ENCODE measurements at regions not wholly inside any gene's neighbourhood (a gene's known extent, or its start where the extent isn't known, plus 50 kb on each side); places are given as distances from the start of the nearest gene placed in this dataset.

GRCh38 chr21:31403596-31404333, 59.7 kb upstream of the TIAM1 start:
- Histone ChIP-seq H3K9ac (ENCODE audit: low read length) (no peak overlapping the region), H3K36me3 (ENCODE audit: insufficient read depth, low read length) (no peaks in the 10 kb centered on the region), H3K9me3 (ENCODE audit: low read length) (no peaks in the 10 kb centered on the region), H3F3A (ENCODE audit: insufficient read depth, low read length, poor library complexity, severe bottlenecking) (no peaks in the 10 kb centered on the region), H3K4me2 (ENCODE audit: low read length) (no peak overlapping the region), H2AFZ (ENCODE audit: low read depth, low read length) (no peak overlapping the region), H3K4me3 (ENCODE audit: low read length) (peak overlapping the region; percentile 31), H3K27ac (ENCODE audit: low read length) (peak overlapping the region; percentile 12), H3K79me2 (replicated peaks; ENCODE audit: insufficient read depth, low read length) (no peaks in the 10 kb centered on the region), H4K20me1 (ENCODE audit: insufficient read depth) (no peaks in the 10 kb centered on the region), H3K27me3 (ENCODE audit: insufficient read depth, low read depth, low read length) (no peaks in the 10 kb centered on the region), H3K9me2 (ENCODE audit: insufficient read depth, low read length) (no peaks in the 10 kb centered on the region)
- TF ChIP-seq CTCF (IDR thresholded peaks at IDR 0.05; ENCODE audit: poor library complexity, severe bottlenecking): no peak
- peak; percentile 56 for TF ChIP-seq POLR2AphosphoS5 (IDR thresholded peaks at IDR 0.05)
- no peak for TF ChIP-seq EZH2 (IDR thresholded peaks at IDR 0.05; ENCODE audit: borderline replicate concordance, insufficient read depth, low read length, poor library complexity, severe bottlenecking)
- TF ChIP-seq SMC3 (conservative IDR thresholded peaks at IDR 0.05; ENCODE audit: poor library complexity): no peak
- no peak for TF ChIP-seq EP300 (conservative IDR thresholded peaks at IDR 0.05; ENCODE audit: poor library complexity, severe bottlenecking)

GRCh38 chr21:31399591-31399990, 55.5 kb upstream of the TIAM1 start:
- Histone ChIP-seq H3K9ac (ENCODE audit: low read length) (no peak overlapping the region), H3K27ac (ENCODE audit: low read length) (no peak overlapping the region), H3K27me3 (ENCODE audit: insufficient read depth, low read depth, low read length) (no peaks in the 10 kb centered on the region), H3K4me2 (ENCODE audit: low read length) (no peak overlapping the region), H3F3A (ENCODE audit: insufficient read depth, low read length, poor library complexity, severe bottlenecking) (no peaks in the 10 kb centered on the region), H4K20me1 (ENCODE audit: insufficient read depth) (no peaks in the 10 kb centered on the region), H3K4me3 (ENCODE audit: low read length) (no peak overlapping the region), H3K9me3 (ENCODE audit: low read length) (no peaks in the 10 kb centered on the region), H3K9me2 (ENCODE audit: insufficient read depth, low read length) (no peaks in the 10 kb centered on the region), H3K79me2 (replicated peaks; ENCODE audit: insufficient read depth, low read length) (no peaks in the 10 kb centered on the region), H2AFZ (ENCODE audit: low read depth, low read length) (no peak overlapping the region), H3K36me3 (ENCODE audit: insufficient read depth, low read length) (no peaks in the 10 kb centered on the region)
- TF ChIP-seq RAD21 (conservative IDR thresholded peaks at IDR 0.05) (no peak), SMC3 (conservative IDR thresholded peaks at IDR 0.05; ENCODE audit: poor library complexity) (no peak), TAF1 (IDR thresholded peaks at IDR 0.05; ENCODE audit: low read depth) (no peak), EP300 (conservative IDR thresholded peaks at IDR 0.05; ENCODE audit: poor library complexity, severe bottlenecking) (no peak), EZH2 (IDR thresholded peaks at IDR 0.05; ENCODE audit: borderline replicate concordance, insufficient read depth, low read length, poor library complexity, severe bottlenecking) (no peak), CTCF (IDR thresholded peaks at IDR 0.05; ENCODE audit: poor library complexity, severe bottlenecking) (no peak)

- Histone ChIP-seq H3F3A (ENCODE audit: insufficient read depth, low read length, poor library complexity, severe bottlenecking) (no peaks in the 10 kb centered on the region), H3K4me3 (ENCODE audit: low read length) (no peak overlapping the region)
- TF ChIP-seq EZH2 (IDR thresholded peaks at IDR 0.05; ENCODE audit: borderline replicate concordance, insufficient read depth, low read length, poor library complexity, severe bottlenecking): no peak
- TF ChIP-seq TAF1 (IDR thresholded peaks at IDR 0.05; ENCODE audit: low read depth): no peak
- no peak for TF ChIP-seq CTCF (IDR thresholded peaks at IDR 0.05; ENCODE audit: poor library complexity, severe bottlenecking)
- TF ChIP-seq MXI1 (conservative IDR thresholded peaks at IDR 0.05; ENCODE audit: poor library complexity, severe bottlenecking): no peak
- TF ChIP-seq RAD21 (conservative IDR thresholded peaks at IDR 0.05): no peak
- no peak for TF ChIP-seq EP300 (conservative IDR thresholded peaks at IDR 0.05; ENCODE audit: poor library complexity, severe bottlenecking)
- TF ChIP-seq SMC3 (conservative IDR thresholded peaks at IDR 0.05; ENCODE audit: poor library complexity): no peak
- no peak for TF ChIP-seq POLR2AphosphoS5 (IDR thresholded peaks at IDR 0.05)
- TF ChIP-seq REST (IDR thresholded peaks at IDR 0.05; ENCODE audit: borderline replicate concordance): no peak
These were observed 54.5 kb upstream of the TIAM1 start for GRCh38 chr21:31398574-31398973.

More at GRCh38 chr21:31398574-31398973, 54.5 kb upstream of the TIAM1 start:
- no peaks in the 10 kb centered on the region for H4K20me1 ChIP-seq (ENCODE audit: insufficient read depth)
- no peaks in the 10 kb centered on the region for H3K36me3 ChIP-seq (ENCODE audit: insufficient read depth, low read length)
- no peak overlapping the region for H2AFZ ChIP-seq (ENCODE audit: low read depth, low read length)
- H3K9me2 ChIP-seq (ENCODE audit: insufficient read depth, low read length): no peaks in the 10 kb centered on the region
- H3K9ac ChIP-seq (ENCODE audit: low read length): no peak overlapping the region
- H3K27me3 ChIP-seq (ENCODE audit: insufficient read depth, low read depth, low read length): no peaks in the 10 kb centered on the region
- no peaks in the 10 kb centered on the region for H3K9me3 ChIP-seq (ENCODE audit: low read length)
- H3K27ac ChIP-seq (ENCODE audit: low read length): no peak overlapping the region
- no peaks in the 10 kb centered on the region for H3K79me2 ChIP-seq (replicated peaks; ENCODE audit: insufficient read depth, low read length)
- no peak overlapping the region for H3K4me2 ChIP-seq (ENCODE audit: low read length)

All from neural cell (in vitro differentiated cells).